GM18861 (cell line): ENCODE measurements at regions not wholly inside any gene's neighbourhood (a gene's known extent, or its start where the extent isn't known, plus 50 kb on each side); places are given as distances from the start of the nearest gene placed in this dataset.
A peak's percentile ranks its signal among the peaks of the same experiment; 100 is the strongest.
"Not testable (repeated sequence)": the region's sequence is repeated elsewhere in the genome, so short reads cannot be mapped to it uniquely, and the experiment has no call there.

Experiments
- ATAC-seq: cut with Tn5 transposase; IDR thresholded peaks from one replicate; pipeline ENCODE4 v1.9.1; 2021; ENCODE audit not compliant: unreplicated experiment

DNA sequence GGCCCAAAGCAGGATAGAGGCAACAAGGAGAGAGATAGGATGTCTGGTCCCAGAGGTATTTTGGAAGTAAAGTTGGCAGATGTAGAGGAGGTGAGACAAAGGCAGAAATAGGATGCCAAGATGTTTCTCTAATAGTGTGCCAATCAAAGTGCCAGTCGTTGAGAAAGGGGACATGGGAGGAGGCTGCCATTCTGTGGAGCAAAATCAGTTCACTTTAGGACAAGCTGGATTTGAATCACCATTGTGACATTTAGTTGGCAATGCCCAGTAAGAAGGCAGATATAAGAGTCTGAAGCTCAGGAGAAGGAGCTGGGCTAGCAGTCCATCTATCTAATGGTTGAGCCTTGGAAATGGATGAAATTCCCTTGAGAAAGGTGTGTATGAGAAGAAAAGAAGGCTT, 53.8 kb downstream of the ADRB2 start:
- no peak for ATAC-seq

- ATAC-seq = no peak
Observed at GRCh38 chr5:148880696-148881095, 54.3 kb downstream of the ADRB2 start.

- ATAC-seq = no peak
Observed at GRCh38 chr5:148882332-148882731, 55.9 kb downstream of the ADRB2 start.

GRCh38 chr5:148884339-148885020, 58.1 kb downstream of the ADRB2 start:
- no peak for ATAC-seq

GRCh38 chr5:148887123-148887881, 60.9 kb downstream of the ADRB2 start:
- ATAC-seq = peak; percentile 63

GRCh38 chr5:148889936-148890335, 63.5 kb downstream of the ADRB2 start:
- ATAC-seq = not testable (repeated sequence)

- ATAC-seq = not testable (repeated sequence)
Observed at GRCh38 chr5:148895441-148895840, 69.0 kb downstream of the ADRB2 start.

- ATAC-seq = no peak
Observed at GRCh38 chr5:148897842-148898241, 71.4 kb downstream of the ADRB2 start.

DNA sequence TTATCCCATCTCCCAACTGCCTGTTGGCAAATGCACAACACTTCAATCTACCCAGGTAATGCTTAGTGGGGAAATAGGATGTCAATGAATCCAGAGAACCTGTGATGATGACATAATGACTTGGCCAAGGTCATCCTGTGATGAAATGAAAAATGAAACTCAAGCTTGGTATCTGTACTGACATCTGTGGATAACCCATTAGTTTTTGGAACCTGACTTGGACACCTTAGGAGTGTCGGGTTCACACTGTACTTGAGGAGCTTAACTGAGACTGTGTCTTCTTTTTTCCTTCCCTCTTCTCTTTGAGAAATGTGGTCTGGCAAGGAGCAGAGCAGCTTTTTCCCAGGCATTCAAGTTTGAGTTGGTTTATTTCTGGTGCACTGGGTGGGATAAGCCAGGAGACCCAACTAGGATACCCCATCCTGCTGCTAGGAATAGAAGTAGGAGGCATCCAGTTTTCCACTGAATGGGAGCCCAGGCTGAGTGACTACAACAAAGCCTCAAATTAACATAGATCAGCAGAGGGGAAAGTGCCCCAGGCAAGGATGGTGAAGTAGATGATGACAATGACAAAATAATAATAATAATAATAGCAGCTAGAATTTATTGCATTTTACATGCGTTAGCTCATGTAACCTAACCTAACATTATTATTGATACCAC, 72.1 kb downstream of the ADRB2 start:
- no peak for ATAC-seq

GRCh38 chr5:148899993-148900392, 73.6 kb downstream of the ADRB2 start:
- no peak for ATAC-seq

- ATAC-seq = no peak
Observed at GRCh38 chr5:148902478-148902877, 76.1 kb downstream of the ADRB2 start.

GRCh38 chr5:148903587-148903986, 77.2 kb downstream of the ADRB2 start:
- no peak for ATAC-seq

GRCh38 chr5:148904440-148904839, 78.0 kb downstream of the ADRB2 start:
- ATAC-seq = no peak

DNA sequence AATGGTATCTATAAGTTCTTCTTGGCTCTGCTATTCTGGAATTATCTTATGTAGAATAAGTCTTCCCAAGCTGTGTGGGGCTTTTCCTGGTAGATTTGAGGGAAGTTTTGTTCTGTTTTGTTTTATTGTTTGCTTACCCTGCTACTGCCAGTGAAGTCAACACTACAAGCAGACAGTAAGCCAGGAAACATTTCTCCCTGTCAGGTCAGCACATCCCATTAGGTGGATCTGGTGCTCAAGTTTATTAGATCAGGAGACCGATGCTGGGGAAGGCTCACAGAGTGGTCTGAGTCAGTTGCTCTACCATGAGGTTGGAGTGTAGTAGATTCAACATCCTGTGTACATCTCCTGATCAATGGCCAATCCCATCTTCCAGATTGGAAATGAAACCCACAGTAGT, 79.1 kb downstream of the ADRB2 start:
- no peak for ATAC-seq

DNA sequence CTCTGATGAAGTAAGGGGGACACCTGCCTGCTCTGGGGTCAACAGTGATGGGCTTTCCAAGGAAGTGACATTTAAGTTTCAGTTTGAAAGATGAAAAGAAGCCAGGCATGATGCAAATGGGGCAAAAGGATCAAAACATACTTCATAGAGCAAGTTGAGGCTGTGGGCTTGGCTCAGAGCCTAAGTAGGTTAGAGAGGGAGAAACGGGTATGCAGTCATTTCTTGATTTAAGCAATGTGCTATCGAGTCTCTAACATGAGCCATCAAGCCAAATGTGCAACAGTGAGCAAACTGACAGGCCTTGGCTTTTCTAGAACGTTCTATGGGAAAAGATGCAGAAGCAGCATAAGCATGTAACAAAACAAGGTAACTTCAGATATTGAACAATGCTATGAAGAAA, 80.6 kb downstream of the ADRB2 start:
- no peak for ATAC-seq

GRCh38 chr5:148909040-148909439, 82.6 kb downstream of the ADRB2 start:
- no peak for ATAC-seq

GRCh38 chr5:148909766-148910165, 83.4 kb downstream of the ADRB2 start:
- ATAC-seq = no peak

DNA sequence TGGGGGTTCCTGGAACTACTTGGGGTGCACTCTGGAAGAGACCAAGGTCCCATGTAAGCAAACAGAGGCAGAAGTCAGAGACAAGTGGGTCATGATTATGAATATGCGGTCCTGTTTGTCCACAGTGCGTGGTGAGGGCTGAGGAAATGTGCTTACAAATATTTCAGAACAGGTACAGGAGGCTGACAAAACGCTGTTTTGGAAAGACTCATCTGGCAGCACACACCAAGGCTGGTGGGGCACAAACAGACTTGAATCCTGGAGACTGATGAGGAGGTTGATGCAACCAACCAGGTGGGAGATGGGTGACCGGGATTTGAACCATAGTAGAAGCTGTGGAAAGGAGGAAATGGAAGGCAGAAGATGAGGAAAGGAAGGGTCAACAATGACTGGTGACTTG, 83.8 kb downstream of the ADRB2 start:
- ATAC-seq = no peak

DNA sequence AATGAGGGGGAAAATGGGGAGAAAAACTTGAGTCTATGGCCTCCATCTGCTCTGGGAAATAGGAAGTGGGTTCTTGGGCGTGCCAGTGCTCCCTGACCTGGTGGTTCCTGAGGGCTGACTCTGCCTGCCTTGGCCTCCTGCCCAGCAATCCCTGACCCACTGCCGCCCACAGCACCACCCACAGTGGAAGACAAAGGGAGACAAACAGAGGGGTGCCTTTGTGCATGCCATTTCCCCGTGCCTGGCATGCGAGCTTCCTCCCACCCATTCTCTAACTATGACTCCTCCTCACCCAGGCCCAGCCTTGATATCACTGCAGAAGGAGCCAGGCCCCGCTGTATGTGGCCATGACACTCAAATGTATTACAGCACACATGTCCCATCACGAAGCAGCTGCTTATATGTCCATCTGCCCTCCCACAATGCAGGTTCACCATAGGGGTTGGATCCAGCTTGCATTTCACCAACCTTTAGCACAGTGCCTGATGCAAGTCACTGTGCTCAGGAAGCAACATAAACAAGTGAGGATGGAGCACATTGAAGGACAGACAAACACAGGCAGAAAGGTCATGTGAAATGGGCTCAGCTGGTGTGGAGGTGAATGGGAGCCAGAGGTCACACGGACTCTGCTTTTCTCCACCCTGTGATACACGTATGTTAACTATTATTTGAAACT, 84.4 kb downstream of the ADRB2 start:
- ATAC-seq = no peak

DNA sequence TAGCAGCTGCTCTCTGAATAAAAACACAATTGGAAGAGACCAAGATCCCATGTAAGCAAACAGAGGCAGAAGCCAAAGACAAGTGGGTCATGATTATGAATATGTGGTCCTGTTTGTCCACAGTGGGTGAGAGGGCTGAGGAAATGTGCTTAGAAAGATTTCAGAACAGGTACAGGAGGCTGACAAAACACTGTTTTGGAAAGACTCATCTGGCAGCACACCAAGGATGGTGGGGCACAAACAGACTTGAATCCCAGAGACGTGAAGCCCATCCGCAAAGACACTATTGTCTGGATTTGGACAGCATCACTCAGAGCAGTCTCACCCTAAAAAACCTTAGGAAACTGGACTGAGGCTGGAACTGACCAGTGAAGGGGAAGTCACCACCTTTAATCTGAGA, 85.0 kb downstream of the ADRB2 start:
- no peak for ATAC-seq

GRCh38 chr5:148912146-148912545, 85.7 kb downstream of the ADRB2 start:
- no peak for ATAC-seq
